Ectodermal cell (in vitro differentiated cells): ENCODE measurements at regions not wholly inside any gene's neighbourhood (a gene's known extent, or its start where the extent isn't known, plus 50 kb on each side); places are given as distances from the start of the nearest gene placed in this dataset.
A peak's percentile ranks its signal among the peaks of the same experiment; 100 is the strongest.

Source experiments
- H3K27ac ChIP-seq: 2 replicates; pipeline ENCODE4 v1.7.0; 2013; ENCODE audit warnings: mild to moderate bottlenecking, low read depth, low read length; ENCODE audit not compliant: insufficient read depth, poor library complexity, severe bottlenecking
- H3K27me3 ChIP-seq: 2 replicates; pipeline ENCODE4 v1.7.0; 2013; ENCODE audit warnings: mild to moderate bottlenecking, low read length; ENCODE audit not compliant: insufficient read depth, control insufficient read depth, poor library complexity, severe bottlenecking
- H3K36me3 ChIP-seq: one replicate; pipeline ENCODE4 v1.7.0; 2013; ENCODE audit warnings: low read length; ENCODE audit not compliant: control insufficient read depth, insufficient read depth
- H3K4me1 ChIP-seq: one replicate; pipeline ENCODE4 v1.7.0; 2013; ENCODE audit warnings: low read length; ENCODE audit not compliant: control insufficient read depth, insufficient read depth
- H3K4me3 ChIP-seq: 2 replicates; pipeline ENCODE4 v1.7.0; 2013; ENCODE audit warnings: low read depth, low read length, control low read depth; ENCODE audit not compliant: insufficient read depth
- H3K9me3 ChIP-seq: 2 replicates; pipeline ENCODE4 v1.7.0; 2013; ENCODE audit warnings: mild to moderate bottlenecking, low read length, moderate library complexity; ENCODE audit not compliant: control insufficient read depth
- WGBS, 2 experiments: methylation state at CpG; one replicate each; pipeline ENCODE4 v1.1.7; 2013; ENCODE audit warnings: missing lambda C conversion rate in 2 of 2; 5-methylcytosine and 5-hydroxymethylcytosine counted together

- H3K27ac ChIP-seq, result no peak overlapping the region
- 95 to 100% methylated on average over 1 of the region's 1 CpG for WGBS, 2 experiments
- no peak overlapping the region for H3K4me3 ChIP-seq
- H3K27me3 ChIP-seq, result no peaks in the 10 kb centered on the region
- H3K36me3 ChIP-seq, result no peaks in the 10 kb centered on the region
- H3K4me1 ChIP-seq, result no peaks in the 10 kb centered on the region
- H3K9me3 ChIP-seq, result no peaks in the 10 kb centered on the region
These were observed 75.5 kb upstream of the SLC39A8 start for GRCh38 chr4:102420563-102421398.

DNA sequence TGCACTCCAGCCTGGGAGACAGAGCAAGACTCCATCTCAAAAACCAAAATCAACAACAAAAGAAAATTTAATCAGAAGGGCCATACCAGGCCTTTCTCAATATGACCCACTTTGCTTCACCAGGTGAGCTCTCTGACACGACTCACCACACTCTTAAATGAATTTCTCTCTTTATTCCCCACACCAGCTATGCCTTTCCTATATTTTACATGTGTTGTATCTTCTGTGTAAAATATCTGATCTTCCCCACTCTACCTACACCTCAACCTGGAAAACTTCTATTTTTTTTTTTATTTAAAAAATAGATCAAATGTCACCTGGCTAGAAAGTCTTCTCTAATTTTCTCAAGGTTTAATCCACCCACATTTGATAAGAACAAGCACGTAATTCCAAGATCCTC lies 77.6 kb upstream of the SLC39A8 start:
- Histone ChIP-seq H3K27ac (no peak overlapping the region), H3K27me3 (no peaks in the 10 kb centered on the region), H3K36me3 (no peaks in the 10 kb centered on the region), H3K4me3 (no peak overlapping the region), H3K4me1 (no peaks in the 10 kb centered on the region), H3K9me3 (no peaks in the 10 kb centered on the region)
- 38 to 46% methylated on average over 2 of the region's 2 CpGs for WGBS, 2 experiments

DNA sequence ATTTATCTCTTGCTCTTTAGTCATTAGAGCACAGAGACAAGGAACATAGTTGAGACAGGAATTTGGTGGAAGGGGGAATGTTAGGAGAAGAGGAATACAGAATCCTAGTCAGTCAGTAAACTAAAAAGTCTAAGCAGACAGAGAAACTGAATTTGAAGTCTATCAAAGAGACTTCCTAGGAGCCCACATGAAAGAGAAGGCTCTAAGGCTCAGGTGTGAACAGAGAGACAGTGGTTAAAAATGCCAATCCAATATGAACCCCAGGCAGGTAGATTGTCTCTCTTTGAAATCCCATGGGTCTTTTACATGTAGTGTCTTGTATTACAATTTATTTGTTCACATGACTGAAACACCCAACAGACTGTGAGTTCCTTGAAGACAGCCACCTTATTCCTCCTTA lies 77.8 kb upstream of the NFKB1 start:
- Histone ChIP-seq H3K4me1 (no peaks in the 10 kb centered on the region), H3K36me3 (no peaks in the 10 kb centered on the region)

DNA sequence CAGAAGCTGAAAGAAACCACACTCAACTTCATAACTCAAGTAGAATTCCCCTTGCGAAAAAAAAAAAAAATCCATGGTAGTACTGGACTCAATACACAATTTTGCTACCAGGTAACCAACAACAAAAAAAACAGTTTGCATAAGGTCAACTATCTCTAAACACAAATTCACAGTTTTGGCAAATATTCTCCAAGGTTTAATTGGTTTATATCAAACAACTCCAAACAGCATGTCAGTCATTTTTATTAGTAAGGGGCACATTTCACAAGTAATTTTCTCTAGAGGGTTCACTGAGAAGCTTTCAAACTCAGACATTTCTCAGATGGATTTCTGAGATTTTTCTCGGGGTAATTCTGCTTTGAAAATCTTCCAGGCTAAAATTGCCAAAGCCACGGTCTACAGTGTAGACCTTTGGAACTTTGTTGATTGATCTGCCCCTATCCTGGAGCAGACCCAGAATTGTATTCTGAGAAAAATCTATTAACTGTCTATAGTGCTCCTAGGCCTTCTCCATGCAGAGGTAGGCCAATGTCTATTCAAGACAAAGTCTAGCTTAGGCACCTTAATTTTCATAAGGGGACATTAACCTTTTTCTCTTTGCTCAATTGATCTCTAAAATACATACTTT lies 73.7 kb upstream of the NFKB1 start:
- 93 to 96% methylated on average over 3 of the region's 3 CpGs for WGBS, 2 experiments
- no peaks in the 10 kb centered on the region for H3K9me3 ChIP-seq

More for the DNA sequence above, 77.8 kb upstream of the NFKB1 start:
- H3K27me3 ChIP-seq, result no peaks in the 10 kb centered on the region
- no peak overlapping the region for H3K4me3 ChIP-seq
- H3K27ac ChIP-seq, result no peak overlapping the region
- H3K9me3 ChIP-seq, result no peaks in the 10 kb centered on the region

DNA sequence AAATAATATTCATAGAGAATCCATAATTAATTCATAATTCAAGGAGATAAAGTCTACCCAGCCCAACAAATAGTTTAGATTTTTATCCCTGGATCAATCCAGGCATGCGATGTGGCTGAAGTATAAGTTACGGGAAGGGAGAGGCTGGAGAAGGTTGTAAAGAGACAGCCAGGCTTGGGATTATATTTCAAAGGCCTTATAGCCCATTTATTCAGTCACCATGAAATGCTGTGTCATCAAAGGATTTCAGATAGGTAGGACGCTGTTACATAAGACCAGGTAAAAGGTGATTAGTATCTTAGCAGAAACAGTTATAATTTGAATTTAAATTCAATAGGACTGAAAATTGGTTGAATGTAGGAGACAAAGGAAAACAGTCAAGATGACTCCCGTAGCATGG lies 73.0 kb upstream of the NFKB1 start:
- no peaks in the 10 kb centered on the region for H3K4me1 ChIP-seq
- H3K36me3 ChIP-seq, result no peaks in the 10 kb centered on the region
- H3K27ac ChIP-seq, result no peak overlapping the region
- no peaks in the 10 kb centered on the region for H3K27me3 ChIP-seq
- no peaks in the 10 kb centered on the region for H3K9me3 ChIP-seq
- WGBS, 2 experiments, result 92 to 96% methylated on average over 4 of the region's 4 CpGs
- no peak overlapping the region for H3K4me3 ChIP-seq

More for the DNA sequence above, 73.7 kb upstream of the NFKB1 start:
- Histone ChIP-seq H3K36me3 (no peaks in the 10 kb centered on the region), H3K4me3 (no peak overlapping the region), H3K27ac (no peak overlapping the region), H3K4me1 (no peaks in the 10 kb centered on the region), H3K27me3 (no peaks in the 10 kb centered on the region)

GRCh38 chr4:102429553-102429952 lies 71.6 kb upstream of the NFKB1 start:
- H3K4me1 ChIP-seq, result no peaks in the 10 kb centered on the region
- no peaks in the 10 kb centered on the region for H3K36me3 ChIP-seq
- H3K4me3 ChIP-seq, result no peak overlapping the region
- H3K27ac ChIP-seq, result no peak overlapping the region
- no peaks in the 10 kb centered on the region for H3K27me3 ChIP-seq
- H3K9me3 ChIP-seq, result no peaks in the 10 kb centered on the region
- 83 to 92% methylated on average over 7 of the region's 7 CpGs for WGBS, 2 experiments

DNA sequence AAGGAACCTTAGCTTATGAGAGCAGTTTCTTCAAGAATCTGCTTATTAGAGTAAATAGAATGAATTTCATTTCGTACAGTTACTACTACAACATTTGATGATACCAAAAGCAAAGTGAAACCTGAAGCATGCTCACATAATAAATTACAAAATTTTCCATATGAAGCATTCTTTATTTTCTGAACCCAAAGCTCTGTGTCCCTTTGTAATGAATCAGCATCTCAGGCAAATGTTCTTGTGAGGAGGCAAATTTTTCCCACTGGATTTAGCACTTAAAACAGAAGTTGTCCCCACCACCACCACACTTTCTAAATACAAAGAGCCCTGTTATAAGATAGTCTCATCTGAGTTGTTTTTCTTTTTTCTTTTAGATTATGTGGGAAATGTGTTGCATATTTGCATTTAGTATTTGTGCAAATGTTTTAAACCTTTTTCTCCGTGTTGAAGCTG lies 70.7 kb upstream of the NFKB1 start:
- Histone ChIP-seq H3K4me1 (no peaks in the 10 kb centered on the region), H3K4me3 (peak overlapping the region; percentile 39), H3K27ac (no peak overlapping the region), H3K9me3 (no peaks in the 10 kb centered on the region), H3K27me3 (no peaks in the 10 kb centered on the region), H3K36me3 (no peaks in the 10 kb centered on the region)
- 46 to 71% methylated on average over 1 to 2 of the region's 2 CpGs for WGBS, 2 experiments

GRCh38 chr4:102431608-102431961 lies 69.6 kb upstream of the NFKB1 start:
- Histone ChIP-seq H3K4me3 (peak overlapping the region; percentile 39), H3K36me3 (no peaks in the 10 kb centered on the region), H3K27me3 (no peaks in the 10 kb centered on the region), H3K4me1 (no peaks in the 10 kb centered on the region), H3K9me3 (no peaks in the 10 kb centered on the region), H3K27ac (no peak overlapping the region)

- Histone ChIP-seq H3K4me1 (no peaks in the 10 kb centered on the region), H3K27me3 (no peaks in the 10 kb centered on the region), H3K36me3 (no peaks in the 10 kb centered on the region), H3K4me3 (no peak overlapping the region), H3K27ac (no peak overlapping the region), H3K9me3 (no peaks in the 10 kb centered on the region)
- WGBS, 2 experiments, result 89 to 97% methylated on average over 3 of the region's 3 CpGs
These were observed 64.0 kb upstream of the NFKB1 start for GRCh38 chr4:102437111-102437510.

DNA sequence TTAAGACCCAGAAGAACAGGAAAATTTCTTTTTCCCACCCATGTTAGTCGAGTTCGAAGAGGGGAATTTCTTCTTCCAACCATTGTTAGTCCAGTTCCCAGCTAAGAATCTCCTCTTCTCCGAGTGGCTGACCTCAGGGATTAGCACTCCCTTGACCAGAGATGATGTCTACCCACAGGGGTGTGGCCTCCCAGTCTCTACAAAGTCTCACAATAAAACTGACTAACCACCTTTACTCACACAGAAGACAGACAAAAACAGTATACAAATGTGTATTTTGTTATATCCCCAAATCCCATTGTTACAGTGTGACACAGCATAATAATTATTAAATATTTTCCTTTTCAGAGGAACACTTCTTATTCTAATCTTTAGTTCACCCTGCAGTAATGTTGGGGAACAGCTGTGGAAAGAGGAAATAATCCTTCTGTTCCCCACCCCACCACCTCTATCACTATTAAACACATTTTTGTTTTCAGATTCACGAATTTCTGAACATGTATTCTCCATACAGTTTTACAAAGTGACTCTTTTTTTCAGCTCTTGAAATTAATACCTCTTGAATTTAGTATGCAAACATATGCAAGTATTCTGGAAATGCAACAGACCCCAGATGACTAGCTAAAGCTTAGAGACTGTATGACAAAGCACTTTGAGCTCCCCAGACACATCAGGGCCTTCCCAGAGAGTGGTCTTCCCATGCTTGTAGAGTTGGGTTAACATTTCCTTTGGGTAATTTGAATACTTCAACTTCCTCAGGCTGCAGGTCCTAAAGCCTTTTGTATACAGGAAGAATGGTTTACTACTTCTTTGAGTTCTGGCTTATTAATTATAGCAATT lies 62.5 kb upstream of the NFKB1 start:
- no peaks in the 10 kb centered on the region for H3K27me3 ChIP-seq
- H3K36me3 ChIP-seq, result no peaks in the 10 kb centered on the region
- 93 to 95% methylated on average over 4 of the region's 4 CpGs for WGBS, 2 experiments
- no peak overlapping the region for H3K27ac ChIP-seq
- H3K4me1 ChIP-seq, result no peaks in the 10 kb centered on the region
- no peak overlapping the region for H3K4me3 ChIP-seq
- H3K9me3 ChIP-seq, result no peaks in the 10 kb centered on the region
